HFFc6 (cell line): ENCODE measurements at regions not wholly inside any gene's neighbourhood (a gene's known extent, or its start where the extent isn't known, plus 50 kb on each side); places are given as distances from the start of the nearest gene placed in this dataset.

ENCODE experiments used
- DNase-seq: peaks from one replicate; pipeline ENCODE4 v3.0.0-alpha.2; 2018
- H3K27ac Mint-ChIP-seq: 2 replicates; pipeline ENCODE4 v1.8.0; 2020; ENCODE audit warnings: mild to moderate bottlenecking, mixed read lengths
- H3K27me3 Mint-ChIP-seq: 2 replicates; pipeline ENCODE4 v1.8.0; 2021; ENCODE audit warnings: mild to moderate bottlenecking, moderate library complexity, mixed read lengths; ENCODE audit not compliant: insufficient read depth
- H3K36me3 Mint-ChIP-seq: 2 replicates; pipeline ENCODE4 v1.8.0; 2021; ENCODE audit warnings: low read depth, mixed read lengths
- H3K4me1 Mint-ChIP-seq: 2 replicates; pipeline ENCODE4 v1.8.0; 2020; ENCODE audit warnings: low read depth, mixed read lengths
- H3K4me3 Mint-ChIP-seq: 2 replicates; pipeline ENCODE4 v1.8.0; 2020; ENCODE audit warnings: mild to moderate bottlenecking, moderate library complexity, mixed read lengths
- H3K9me3 Mint-ChIP-seq: 2 replicates; pipeline ENCODE4 v1.8.0; 2020; ENCODE audit warnings: mild to moderate bottlenecking, mixed read lengths
- TF ChIP-seq, protein P1 (sequence below): fragments of 200-600 bp; sonication (generic); IDR thresholded peaks from 2 replicates; pipeline ENCODE4 v1.5.0; 2021; ENCODE audit warnings: antibody characterized with exemption, mild to moderate bottlenecking

- Mint-ChIP-seq H3K4me1 (no peaks in the 10 kb centered on the region; the same call in 1 of the 2 replicates), H3K27ac (no peak overlapping the region; the same call in 1 of the 2 replicates), H3K36me3 (no peaks in the 10 kb centered on the region), H3K4me3 (peak overlapping the region; percentile 41; the same call in 1 of the 2 replicates), H3K9me3 (peaks cover 29% of the 10 kb centered on the region), H3K27me3 (no peaks in the 10 kb centered on the region)
- no peak for DNase-seq
- TF ChIP-seq, protein P1, sequence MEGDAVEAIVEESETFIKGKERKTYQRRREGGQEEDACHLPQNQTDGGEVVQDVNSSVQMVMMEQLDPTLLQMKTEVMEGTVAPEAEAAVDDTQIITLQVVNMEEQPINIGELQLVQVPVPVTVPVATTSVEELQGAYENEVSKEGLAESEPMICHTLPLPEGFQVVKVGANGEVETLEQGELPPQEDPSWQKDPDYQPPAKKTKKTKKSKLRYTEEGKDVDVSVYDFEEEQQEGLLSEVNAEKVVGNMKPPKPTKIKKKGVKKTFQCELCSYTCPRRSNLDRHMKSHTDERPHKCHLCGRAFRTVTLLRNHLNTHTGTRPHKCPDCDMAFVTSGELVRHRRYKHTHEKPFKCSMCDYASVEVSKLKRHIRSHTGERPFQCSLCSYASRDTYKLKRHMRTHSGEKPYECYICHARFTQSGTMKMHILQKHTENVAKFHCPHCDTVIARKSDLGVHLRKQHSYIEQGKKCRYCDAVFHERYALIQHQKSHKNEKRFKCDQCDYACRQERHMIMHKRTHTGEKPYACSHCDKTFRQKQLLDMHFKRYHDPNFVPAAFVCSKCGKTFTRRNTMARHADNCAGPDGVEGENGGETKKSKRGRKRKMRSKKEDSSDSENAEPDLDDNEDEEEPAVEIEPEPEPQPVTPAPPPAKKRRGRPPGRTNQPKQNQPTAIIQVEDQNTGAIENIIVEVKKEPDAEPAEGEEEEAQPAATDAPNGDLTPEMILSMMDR, result no peak
Measured at GRCh38 chr18:69161383-69162028, 239.2 kb upstream of the DOK6 start.

DNA sequence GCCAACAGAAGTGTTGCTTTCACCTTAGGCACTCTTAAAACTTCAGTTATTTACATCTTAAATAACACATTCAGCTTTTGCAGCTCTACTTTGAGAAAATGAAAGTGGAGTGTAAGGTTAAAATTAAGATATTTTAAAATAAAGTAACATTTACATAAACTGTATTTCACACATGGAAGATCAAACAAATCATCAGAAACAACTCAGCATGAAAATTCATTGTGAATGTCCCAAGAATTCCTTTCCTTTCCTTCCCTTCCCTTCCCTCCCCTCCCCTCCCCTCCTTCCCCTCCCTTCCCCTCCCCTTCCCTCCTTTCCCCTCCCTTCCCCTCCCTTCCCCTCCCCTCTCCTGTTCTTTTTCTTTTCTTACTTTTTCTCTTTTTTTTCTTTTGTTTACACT, 238.0 kb upstream of the DOK6 start:
- no peaks in the 10 kb centered on the region; the same call in 1 of the 2 replicates for H3K4me1 Mint-ChIP-seq
- peak overlapping the region; percentile 61; the same call in 1 of the 2 replicates for H3K4me3 Mint-ChIP-seq
- DNase-seq, result no peak
- no peaks in the 10 kb centered on the region for H3K36me3 Mint-ChIP-seq
- H3K9me3 Mint-ChIP-seq, result peaks cover 29% of the 10 kb centered on the region
- no peak overlapping the region for H3K27ac Mint-ChIP-seq
- TF ChIP-seq, protein P1, result no peak
- H3K27me3 Mint-ChIP-seq, result no peaks in the 10 kb centered on the region; the same call in 1 of the 2 replicates

- Mint-ChIP-seq H3K4me1 (no peaks in the 10 kb centered on the region), H3K36me3 (no peaks in the 10 kb centered on the region), H3K27ac (no peak overlapping the region), H3K27me3 (no peaks in the 10 kb centered on the region; the same call in 1 of the 2 replicates), H3K9me3 (peaks cover 24% of the 10 kb centered on the region), H3K4me3 (no peak overlapping the region)
- no peak for DNase-seq
- TF ChIP-seq, protein P1, result no peak
Measured at GRCh38 chr18:69172046-69172445, 228.6 kb upstream of the DOK6 start.

GRCh38 chr18:69175681-69176080, 225.0 kb upstream of the DOK6 start:
- DNase-seq, result no peak
- Mint-ChIP-seq H3K9me3 (peaks cover 28% of the 10 kb centered on the region), H3K4me3 (no peak overlapping the region; the same call in 1 of the 2 replicates), H3K27me3 (no peaks in the 10 kb centered on the region), H3K36me3 (no peaks in the 10 kb centered on the region), H3K4me1 (no peaks in the 10 kb centered on the region), H3K27ac (no peak overlapping the region)
- TF ChIP-seq, protein P1, result no peak

- Mint-ChIP-seq H3K4me3 (no peak overlapping the region), H3K4me1 (no peaks in the 10 kb centered on the region), H3K27me3 (no peaks in the 10 kb centered on the region), H3K9me3 (peaks cover 27% of the 10 kb centered on the region), H3K36me3 (no peaks in the 10 kb centered on the region), H3K27ac (no peak overlapping the region)
- DNase-seq, result no peak
- TF ChIP-seq, protein P1, result no peak
Measured at GRCh38 chr18:69176741-69177140, 223.9 kb upstream of the DOK6 start.
